HFF-Myc (cell line): ENCODE measurements at regions not wholly inside any gene's neighbourhood (a gene's known extent, or its start where the extent isn't known, plus 50 kb on each side); places are given as distances from the start of the nearest gene placed in this dataset.

Experiments used
- DNase-seq: peaks from one replicate; pipeline ENCODE4 v3.0.0-alpha.2; 2011; ENCODE audit warnings: low read depth; ENCODE audit errors: extremely low read depth
- H3K4me3 ChIP-seq: replicated peaks from 2 replicates; pipeline ENCODE4 v1.5.1; 2011; ENCODE audit warnings: low read depth, mild to moderate bottlenecking, control low read depth, low read length
- CTCF ChIP-seq: IDR thresholded peaks from 2 replicates; pipeline ENCODE4 v1.5.1; 2012; ENCODE audit warnings: mild to moderate bottlenecking, low read depth, low read length, control low read depth; ENCODE audit errors: missing control alignments

- TF ChIP-seq CTCF: no peak
- H3K4me3 ChIP-seq: no peak overlapping the region
- no peak for DNase-seq
Observed at GRCh38 chr7:13308423-13308822, 621.0 kb downstream of the ARL4A start.

GRCh38 chr7:13309535-13309934, 622.1 kb downstream of the ARL4A start:
- DNase-seq: no peak
- no peak for TF ChIP-seq CTCF
- no peak overlapping the region for H3K4me3 ChIP-seq

DNA sequence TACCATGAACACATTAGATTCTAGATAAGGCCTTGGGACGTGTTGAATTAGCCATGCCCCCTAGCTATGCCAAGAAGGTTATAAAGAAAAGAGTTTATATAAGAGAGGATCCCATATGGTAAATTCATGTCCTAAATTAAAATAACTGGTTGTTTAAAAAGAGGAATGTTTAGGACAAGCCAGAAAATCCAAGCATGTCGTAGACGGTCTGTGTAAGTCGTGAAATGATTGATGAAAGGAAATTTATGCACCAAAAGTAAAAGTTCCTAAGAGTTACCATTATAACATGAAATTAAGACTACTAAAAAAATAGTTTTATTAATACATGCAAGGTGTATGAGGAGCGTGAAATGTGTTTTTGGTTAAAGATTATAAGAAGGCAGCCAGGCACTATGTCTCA, 624.9 kb downstream of the ARL4A start:
- TF ChIP-seq CTCF: no peak
- H3K4me3 ChIP-seq: no peak overlapping the region
- no peak for DNase-seq

DNA sequence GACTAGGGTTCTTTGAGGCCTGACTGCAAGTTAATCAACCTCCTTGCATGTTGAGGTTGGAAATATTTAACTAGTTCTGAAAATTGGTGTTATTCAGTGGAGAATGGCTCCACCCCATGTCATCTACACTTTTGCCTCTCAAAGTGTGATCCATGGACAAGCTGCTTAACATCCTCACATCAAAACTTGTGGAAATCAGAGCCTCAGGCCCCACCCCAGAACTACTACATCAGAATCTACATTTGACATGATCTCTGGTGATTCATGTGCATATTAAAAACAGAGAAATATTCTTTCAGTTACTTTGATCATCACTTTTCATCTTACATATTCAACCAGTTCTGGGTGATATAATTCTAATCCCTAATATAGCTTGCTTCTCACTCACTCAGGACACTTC, 632.9 kb downstream of the ARL4A start:
- no peak overlapping the region for H3K4me3 ChIP-seq
- no peak for DNase-seq
- no peak for TF ChIP-seq CTCF

- no peak for TF ChIP-seq CTCF
- no peak for DNase-seq
- H3K4me3 ChIP-seq: no peak overlapping the region
Observed at GRCh38 chr7:13321316-13321715, 633.9 kb downstream of the ARL4A start.

- no peak overlapping the region for H3K4me3 ChIP-seq
- no peak for TF ChIP-seq CTCF
- no peak for DNase-seq
Observed at GRCh38 chr7:13322126-13322525, 634.7 kb downstream of the ARL4A start.

- no peak overlapping the region for H3K4me3 ChIP-seq
- no peak for DNase-seq
- TF ChIP-seq CTCF: no peak
Observed at GRCh38 chr7:13327669-13328068, 640.2 kb downstream of the ARL4A start.
